ENCODE measurements at regions not wholly inside any gene's neighbourhood (a gene's known extent, or its start where the extent isn't known, plus 50 kb on each side); places are given as distances from the start of the nearest gene placed in this dataset.

GRCh38 chr2:83874066-83874465, 585.0 kb downstream of the SUCLG1 start:
- no peak for TF ChIP-seq CTCF (IDR thresholded peaks at IDR 0.05; ENCODE audit: borderline replicate concordance, extremely low read depth, low read length, poor library complexity, severe bottlenecking)
- TF ChIP-seq EZH2 (IDR thresholded peaks at IDR 0.05; ENCODE audit: borderline replicate concordance, low read depth, low read length, severe bottlenecking), result no peak
